Stimulated activated CD4-positive, alpha-beta T cell treated with anti-CD3 and anti-CD28 coated beads, TNF-alpha, amount 100 ng/mL, for 48 hours (primary cell): ENCODE measurements at regions not wholly inside any gene's neighbourhood (a gene's known extent, or its start where the extent isn't known, plus 50 kb on each side); places are given as distances from the start of the nearest gene placed in this dataset.

Source experiments
- DNase-seq, 3 donors: peaks; one replicate each; pipeline ENCODE4 v3.0.0-alpha.2; 2020; ENCODE audit warnings: low read depth in 3 of 3

DNA sequence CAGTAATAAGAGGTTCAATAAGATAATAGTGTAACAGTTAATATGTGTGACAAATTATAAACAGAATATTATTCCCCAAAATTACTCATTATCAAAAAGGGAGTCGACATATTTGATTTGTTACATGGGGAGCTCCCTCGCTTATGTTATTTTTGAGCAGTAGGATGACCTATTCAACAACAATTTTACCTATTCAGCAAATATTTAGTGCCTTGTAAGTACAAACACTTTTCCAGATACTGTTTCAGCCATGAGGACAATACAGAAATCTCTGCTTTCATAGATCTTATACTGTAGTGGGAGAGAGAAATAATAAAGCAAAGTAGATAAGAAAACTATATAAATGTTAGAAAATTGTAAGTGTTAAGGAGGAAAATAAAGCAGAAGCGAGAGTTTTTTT lies 1342.8 kb upstream of the WWC1 start:
- DNase-seq: no peak

DNA sequence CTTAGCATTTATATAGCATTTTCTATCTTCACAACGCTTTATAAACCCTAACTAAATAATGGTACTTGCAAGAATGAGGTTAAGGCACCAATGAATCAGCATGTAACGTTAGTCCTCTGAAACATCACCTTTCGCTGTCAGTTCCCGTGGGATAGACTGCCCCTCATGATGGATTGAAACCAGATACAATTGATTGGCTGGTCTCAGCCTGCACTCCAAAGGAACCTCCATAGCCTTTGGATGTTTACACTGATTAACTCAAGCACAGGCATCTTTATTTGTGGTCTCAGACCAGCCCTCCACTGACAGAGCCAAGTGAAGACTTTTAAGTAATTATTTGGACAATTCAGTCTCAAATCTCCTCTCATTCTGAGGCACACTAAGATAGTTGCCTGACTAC lies 1339.4 kb upstream of the WWC1 start:
- no peak for DNase-seq

DNA sequence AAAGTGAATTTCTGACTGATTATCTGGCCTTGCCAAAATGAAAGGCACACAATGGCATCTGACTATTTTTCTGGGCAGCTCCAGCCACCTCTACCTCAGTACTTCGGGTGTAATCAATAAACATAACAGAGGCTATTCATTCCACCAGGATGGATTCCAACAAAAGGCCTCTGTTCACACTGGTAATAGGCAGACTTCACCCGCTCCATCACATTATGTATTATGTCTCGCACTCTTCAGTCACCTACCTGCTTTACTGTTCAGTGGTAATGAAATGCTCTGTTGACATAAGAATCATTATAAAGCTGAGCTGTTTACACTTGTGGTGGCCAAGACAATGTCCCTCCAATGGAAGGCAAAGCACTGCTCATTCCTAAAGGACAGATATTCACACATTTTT lies 1333.7 kb upstream of the WWC1 start:
- DNase-seq: no peak

DNA sequence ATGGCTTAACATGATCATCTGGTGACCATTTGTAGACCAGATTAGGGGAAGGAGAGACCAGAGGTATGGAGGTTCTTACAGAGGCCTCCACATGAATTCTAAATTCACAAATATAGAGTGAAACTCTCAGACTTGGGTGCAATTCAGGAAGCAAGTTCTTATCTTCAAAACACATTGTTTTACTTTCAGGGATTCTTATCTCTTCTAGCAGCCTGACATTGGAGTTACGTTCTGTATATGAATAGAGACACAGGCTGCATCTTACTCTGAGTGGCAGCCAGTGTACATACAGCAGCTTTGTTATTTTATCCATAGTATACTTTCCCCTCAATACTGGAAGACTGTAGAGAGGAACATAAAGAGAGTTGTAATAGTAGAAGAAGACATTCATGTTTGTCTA lies 1331.7 kb upstream of the WWC1 start:
- no peak for DNase-seq

DNA sequence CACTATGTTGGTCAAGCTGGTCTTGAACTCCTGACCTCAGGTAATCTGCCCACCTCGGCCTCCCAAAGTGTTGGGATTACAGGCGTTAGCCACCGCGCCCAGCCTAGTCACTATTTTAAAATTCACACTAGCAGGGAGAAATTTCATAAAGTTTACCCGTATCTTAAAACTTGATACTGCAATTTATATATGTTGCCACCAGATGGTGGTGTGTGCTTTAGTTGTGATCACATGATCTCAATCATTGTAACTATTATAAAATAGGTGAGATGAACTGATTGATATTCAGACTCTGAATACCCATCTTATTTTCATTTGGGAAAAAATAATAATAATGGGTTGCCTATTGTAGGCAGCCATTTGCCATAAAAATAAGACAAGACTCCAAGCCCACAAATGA lies 1330.4 kb upstream of the WWC1 start:
- DNase-seq: no peak

DNA sequence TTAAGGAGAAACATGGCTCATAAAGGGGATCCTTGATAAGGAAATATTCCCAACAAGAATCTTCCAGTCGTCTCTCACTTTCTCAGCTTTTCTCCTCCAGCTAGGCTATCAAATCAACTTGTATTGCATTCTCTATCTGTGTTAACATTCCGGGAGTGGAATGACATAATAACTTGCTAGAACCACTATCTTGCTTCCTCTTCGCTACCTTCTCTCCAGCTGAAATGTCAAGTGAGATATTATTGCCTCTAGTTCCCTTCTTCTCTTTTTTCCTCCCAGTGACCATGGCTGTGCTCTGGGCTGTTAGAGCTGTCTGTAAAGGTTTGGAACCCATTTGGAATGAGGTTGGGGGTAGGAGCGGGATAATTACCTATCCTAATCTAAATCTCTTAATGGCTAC lies 1329.5 kb upstream of the WWC1 start:
- DNase-seq: no peak

DNA sequence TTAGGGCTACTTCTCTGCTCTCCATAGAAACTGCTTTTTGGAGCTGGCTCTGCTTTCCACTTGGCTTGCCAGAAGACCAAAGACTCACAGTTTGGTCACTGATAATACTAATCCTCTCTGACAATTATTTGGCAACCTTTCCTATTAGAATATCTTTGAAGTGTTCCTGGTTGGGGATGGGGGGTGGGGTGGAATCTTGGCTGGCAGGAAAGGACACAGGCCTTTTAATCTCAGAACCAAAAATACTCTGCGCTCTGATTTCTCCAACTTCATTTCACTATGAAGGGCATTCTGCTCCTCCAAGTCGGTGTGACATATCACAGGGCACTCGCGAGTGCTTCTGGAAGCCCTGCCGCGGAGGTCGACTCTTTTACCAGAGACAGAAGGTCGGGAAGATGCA lies 1329.0 kb upstream of the WWC1 start:
- DNase-seq: no peak

DNA sequence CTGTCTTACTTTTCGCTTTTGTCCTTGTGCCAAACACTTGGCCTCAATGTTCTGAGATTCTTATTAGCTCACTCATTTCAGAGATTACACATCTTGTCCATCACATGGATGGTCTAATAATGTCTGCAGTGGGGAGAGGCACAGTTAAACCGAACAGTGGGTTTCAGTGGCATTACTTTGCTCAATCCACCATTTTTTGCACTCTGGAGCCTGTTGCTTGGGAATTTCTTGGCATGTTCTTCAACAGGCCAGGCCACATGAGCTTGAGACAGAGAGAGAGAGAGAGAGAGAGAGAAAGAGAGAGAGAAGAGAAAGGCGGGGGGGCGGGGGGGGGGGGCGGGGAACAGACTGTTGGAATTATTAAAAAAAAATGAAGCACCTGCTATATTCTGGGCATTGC lies 1327.8 kb upstream of the WWC1 start:
- DNase-seq: no peak

DNA sequence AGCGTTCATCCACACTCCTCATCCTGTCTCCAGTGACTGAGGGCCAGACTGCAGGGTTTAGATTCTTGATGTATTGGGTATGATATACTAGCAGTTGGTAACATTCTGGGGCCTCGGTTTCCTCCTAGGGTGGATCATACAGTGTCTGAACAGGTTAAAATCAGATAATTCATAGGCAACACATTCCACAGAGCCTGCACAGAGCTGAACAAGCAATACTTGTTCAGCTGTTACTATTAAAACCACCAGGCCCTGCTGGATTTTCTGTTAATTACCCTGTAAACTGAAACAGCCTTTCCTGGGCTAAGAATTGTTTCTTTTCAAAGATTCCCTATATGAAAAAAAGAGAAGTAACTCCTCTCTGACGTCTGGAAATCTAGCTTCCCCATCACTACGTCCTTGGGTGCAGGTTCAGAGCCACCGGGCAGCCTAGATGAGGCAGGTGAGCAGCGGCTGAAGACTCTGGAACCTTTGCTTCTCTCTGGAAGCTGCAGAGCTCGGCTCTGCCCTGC lies 1313.5 kb upstream of the WWC1 start:
- no peak for DNase-seq

DNA sequence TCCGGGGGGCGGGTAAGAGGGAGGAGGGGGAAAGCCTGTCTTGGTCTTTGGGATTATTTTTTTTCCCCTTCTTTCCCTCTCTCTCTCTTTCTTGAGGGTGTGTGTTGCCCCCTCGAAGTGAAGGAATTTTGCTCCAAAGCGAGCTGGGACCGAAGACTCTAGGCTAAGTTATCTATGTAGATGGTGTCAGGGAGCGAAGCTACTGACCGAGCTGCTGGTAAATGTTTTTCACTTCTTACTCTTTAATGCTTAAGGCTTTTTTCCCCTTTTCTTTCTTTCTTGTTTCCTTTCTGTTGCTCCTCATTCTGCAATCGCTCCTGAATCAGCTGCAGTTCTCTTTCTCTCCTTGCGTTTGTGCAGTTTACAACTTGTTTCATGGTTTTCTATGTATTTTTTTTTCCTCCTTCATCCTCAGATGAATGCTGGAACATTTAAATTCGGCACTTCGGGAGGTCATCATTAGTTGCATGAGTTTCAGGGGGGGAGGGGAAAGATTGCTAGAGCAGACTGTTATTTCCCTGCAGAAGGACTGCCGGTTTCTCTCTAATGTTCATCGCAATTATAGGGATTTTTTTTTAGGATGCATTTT lies 1312.0 kb upstream of the WWC1 start:
- DNase-seq: no peak

DNA sequence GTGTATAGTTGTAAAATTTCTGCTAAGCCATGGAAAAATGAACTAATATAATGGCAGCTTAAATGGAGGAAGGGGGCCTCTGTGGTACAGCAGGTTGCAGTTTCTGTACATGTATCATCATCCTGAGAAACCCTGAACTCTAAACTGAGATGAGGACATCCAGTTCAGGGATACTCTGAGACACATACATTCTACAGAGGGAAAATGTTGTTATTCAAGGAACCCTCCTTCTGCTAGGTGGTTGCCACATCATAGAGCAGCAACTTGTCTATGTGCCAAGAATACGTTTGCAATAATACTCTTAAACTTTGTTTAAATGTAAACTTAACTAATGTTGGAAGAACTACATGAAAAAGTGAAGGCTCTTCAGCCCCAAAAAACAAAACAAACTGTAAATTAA lies 1310.8 kb upstream of the WWC1 start:
- DNase-seq: no peak

DNA sequence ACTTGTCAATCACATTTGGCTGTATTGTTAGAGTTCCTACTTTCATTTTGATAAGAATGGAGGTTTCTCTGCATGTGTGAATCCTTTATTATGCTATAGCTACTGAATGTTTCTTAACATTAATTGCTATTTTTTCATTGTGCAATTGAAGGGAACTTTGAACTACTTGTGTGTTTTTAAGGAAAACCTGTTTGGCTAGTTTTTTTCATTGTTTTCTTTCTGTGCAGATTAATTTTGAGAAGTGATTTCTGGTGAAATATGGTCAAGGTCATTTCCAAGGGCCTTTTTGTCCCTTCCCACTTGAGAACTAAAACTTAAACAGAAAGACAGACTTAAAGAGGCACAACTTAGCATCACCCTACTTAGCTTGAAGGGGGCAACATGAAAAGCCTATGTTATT lies 1309.2 kb upstream of the WWC1 start:
- DNase-seq: no peak

DNA sequence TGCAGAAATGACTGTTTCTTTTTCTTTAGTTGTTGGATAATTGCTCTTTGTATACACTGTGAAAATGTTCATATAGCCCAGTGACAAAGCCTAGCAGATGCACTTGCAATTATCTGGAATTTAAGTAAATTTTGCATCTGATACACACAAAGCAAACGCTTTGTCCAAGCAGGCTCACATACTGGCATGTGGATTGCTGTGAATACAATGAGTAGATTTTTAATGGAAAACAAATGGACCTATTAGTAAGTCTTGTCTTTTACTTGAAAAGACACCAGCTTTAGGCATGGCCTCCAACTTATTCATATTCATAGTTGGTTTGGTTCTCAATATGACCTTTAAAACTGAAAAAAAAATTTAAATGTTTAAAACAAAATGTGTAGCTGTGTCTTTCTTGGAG lies 1299.8 kb upstream of the WWC1 start:
- no peak for DNase-seq

DNA sequence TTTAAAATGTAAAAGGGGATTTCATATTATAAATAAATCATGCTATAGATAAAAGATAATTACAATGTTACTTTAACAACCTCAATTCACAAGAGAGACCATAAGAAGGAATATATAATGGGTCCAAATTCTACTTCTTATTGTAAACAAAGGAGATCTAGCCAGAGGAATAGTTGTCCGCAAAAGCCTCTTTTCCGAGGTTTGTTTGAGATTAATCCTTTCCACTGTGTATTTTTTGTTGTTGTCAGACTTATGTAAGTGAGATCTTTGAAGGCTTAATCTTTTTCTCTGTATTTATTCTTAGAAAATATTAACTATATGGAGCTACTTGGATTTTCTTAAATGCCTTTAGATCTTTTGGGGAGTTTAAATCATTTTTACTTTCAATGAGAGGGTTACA lies 1299.3 kb upstream of the WWC1 start:
- DNase-seq: no peak

DNA sequence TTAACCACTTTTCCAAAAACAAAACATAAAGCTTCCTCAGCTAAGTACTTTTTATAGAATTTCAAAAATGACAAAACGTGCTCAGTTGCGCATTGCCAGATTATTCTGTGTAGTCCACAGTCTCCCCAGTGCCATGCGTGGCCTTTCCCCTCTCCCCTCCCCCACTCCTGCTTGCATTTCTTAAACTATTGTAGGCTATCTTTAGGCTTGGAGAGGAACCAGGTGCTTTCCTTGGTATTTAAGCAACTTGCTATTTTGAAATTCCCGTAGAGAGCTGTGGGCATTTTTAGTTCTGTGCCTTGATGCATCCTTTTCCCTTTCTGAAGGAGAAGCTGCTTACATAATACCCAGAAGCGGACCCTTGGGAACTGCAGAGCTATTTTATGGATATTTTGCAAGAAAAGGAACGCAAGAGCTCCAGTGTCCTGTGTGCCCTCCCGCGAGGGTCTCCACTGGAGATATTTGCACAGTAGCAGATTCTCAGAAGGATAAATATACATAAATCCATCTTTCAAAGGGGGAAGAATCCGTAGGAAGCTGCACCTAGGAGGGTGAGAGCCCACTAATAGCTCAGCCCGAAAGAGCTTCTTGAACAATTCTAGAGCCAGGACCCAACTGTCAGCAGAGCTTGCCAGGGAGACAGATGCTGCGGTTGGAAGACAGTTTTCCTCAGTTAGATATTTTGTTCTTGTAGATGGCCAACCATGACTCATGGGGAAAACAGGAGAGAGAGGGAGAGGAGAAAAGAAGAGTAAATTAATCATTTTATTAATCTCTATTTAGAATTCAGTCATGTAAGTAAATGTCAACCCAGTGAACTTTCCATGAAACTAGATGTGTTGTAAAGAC lies 1298.3 kb upstream of the WWC1 start:
- DNase-seq: no peak

DNA sequence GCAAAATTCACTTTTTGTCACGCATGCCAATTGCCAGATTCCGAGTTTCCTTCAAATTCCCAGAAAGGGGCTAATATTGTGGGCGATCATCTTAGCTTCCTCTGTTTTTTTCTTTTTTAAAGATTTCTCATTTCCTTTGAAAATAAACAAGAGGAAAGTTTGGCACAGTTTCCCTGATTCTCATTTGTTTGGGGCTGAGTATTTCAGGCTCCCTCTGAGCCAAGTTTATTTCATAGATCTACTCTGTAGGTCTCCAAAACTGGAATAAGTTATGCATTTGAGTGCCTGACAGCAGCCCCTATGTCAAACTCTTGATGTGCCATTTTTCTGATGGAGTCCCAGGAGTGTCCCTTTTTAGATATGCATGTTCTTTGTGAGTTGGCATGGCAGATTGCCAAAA lies 1297.2 kb upstream of the WWC1 start:
- DNase-seq: no peak

DNA sequence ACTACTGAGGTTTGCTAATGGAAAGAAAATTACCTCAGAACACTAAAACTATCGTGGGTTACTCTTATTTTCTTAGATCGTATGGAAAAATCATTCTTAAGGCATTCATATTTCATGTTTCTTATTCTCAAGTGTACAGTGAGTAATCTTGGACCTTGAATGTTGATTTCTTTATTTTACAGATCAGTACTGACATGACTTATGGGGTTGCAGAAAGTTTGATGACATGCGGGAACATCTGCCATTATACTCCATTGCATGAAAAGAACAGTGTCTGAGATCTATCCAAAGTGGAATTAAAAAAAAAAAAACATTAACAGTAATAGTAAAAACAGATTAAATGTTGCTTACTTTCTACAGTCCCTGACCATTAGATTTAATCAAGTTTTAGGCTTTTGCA lies 1290.2 kb upstream of the WWC1 start:
- no peak for DNase-seq

DNA sequence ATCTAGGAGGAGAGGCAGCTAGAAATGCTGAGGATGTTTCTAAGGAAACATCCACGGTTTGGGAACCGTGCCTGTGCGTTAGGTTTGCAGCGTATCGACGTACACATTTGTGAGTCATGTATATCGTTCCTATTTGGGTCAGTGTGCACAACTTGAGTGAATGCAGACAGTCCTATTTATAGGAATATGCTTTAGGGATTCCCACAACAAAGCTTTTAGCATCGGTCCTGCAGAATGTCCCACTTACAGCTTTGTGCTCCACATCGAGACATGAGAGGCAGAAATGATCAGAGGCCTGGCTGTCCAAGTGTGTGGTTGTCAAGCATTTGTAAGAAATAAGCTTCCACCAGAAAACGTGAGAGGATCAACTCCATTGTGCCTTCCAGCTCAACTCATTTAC lies 1282.7 kb upstream of the WWC1 start:
- no peak for DNase-seq

DNA sequence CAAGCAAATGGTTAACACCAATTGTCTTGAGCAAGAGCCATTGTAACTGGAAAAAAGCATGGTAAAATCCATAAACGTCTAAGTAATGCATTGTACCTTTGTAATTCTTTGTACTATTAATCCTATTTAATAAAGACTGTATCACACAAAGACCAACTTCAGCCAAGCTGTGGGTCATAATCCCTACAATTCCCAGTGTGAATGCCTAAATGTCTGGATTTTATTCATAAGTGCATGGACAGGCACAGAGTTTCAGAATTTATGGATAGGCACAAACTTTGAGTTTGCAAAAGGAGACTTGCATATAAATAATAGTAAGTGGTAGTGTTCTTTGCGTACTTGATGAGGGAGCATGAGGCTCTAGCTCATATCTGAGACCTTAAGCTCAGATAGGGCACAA lies 1280.2 kb upstream of the WWC1 start:
- no peak for DNase-seq

DNA sequence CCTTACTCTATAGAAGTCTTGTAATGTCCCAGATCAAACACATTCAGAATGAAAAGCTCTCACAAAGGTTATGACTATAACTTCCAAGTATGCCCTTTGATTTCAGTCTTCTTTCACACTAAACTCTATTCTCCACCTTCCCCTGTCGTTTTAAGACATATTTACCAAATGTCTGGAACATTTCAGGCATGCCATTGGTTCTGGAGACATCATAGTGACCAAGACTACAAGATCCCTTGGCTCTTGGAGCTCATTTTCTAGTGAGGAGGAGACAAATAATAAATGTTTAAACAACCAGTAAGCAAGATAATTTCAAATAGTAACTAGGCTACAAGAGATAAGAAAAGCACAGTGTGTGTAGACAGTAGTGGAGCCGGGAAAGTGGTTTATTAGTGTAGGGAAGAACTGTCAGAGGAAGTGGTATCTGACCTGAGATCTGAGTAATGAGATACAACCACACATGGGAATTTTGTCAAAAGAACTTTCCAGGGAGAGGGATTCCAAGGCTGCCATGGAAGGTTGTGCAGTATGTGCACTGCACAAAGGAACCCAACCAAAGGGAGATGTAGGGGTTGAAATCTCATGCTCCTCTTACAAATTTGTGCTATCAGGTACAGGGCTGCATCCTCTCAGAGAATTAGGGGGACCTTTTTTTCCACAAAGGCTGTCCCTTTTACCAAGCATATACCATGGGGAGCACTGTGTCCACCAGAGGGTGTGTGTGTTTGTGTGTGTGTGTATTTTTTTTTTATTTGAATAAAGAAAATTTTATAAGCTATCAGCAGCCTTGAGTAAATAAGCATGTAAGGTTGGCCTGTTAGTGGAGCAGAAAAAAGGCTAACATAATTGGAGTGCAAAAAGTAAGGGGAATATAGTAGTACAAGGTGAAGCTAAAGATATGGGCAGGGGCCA lies 1279.1 kb upstream of the WWC1 start:
- DNase-seq: no peak

DNA sequence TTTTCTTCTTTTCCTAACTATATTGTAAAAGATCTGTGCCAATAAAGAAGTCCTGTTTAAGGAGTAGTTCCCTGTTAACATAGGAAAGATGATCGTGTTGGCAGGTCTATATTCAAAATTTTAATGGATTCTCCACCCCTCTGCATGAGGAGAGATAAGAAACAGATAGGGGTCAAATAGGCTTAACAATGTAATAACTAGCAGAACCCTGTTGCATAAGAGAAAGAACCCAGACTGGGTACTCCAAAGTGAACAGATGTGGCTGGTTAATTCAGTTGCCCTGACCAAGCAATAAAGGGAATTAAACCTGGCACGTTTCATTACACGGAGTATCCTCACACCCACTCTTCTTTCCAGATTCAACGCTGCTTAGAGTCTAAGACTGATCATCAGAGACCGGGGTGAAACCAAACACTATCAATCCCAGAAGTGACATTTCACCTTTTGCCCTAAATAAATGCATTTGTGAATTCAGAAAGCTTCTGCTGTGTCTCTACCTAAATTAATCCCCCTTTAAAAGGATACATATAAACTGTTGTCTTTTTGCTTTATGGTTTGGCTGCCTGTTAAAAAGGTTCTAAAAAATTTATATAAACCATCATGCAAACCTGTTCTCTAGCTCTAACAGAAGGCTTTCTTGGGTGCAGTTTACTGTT lies 1276.9 kb upstream of the WWC1 start:
- DNase-seq: no peak

DNA sequence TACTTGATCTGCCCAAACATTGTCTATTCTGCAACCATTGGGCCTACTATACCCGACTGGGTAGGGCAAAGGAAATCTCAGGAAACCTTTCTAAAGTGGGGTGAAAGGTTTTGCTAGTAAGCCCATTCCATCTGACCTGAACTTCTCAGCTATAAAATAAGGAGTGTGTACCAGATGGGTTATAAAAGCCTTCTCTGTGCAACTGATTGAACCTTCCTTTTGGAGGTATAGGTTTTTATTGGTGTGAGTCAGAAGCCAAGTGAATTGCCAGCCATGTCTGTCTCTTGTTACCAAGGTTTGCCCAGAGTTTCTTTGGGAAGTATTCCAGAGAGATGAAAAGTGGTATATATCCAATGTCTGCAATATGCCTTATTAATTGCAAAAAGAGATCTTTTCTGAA lies 1271.0 kb upstream of the WWC1 start:
- no peak for DNase-seq
